OCI-LY3 (cell line): ENCODE measurements at regions not wholly inside any gene's neighbourhood (a gene's known extent, or its start where the extent isn't known, plus 50 kb on each side); places are given as distances from the start of the nearest gene placed in this dataset.

ENCODE experiments used
- EZH2phosphoT487 ChIP-seq: fragments of 200-600 bp; shearing (Covaris generic); IDR thresholded peaks from 2 replicates; pipeline ENCODE4 v1.6.1; 2018; ENCODE audit warnings: antibody characterized with exemption, mixed run types, low read depth
- TF ChIP-seq, protein P1 (sequence below): fragments of 200-600, 300-600 bp; sonication (generic); IDR thresholded peaks from 2 replicates; pipeline ENCODE4 v1.5.1; 2014; ENCODE audit warnings: antibody characterized with exemption, low read length, low read depth

- TF ChIP-seq, protein P1, sequence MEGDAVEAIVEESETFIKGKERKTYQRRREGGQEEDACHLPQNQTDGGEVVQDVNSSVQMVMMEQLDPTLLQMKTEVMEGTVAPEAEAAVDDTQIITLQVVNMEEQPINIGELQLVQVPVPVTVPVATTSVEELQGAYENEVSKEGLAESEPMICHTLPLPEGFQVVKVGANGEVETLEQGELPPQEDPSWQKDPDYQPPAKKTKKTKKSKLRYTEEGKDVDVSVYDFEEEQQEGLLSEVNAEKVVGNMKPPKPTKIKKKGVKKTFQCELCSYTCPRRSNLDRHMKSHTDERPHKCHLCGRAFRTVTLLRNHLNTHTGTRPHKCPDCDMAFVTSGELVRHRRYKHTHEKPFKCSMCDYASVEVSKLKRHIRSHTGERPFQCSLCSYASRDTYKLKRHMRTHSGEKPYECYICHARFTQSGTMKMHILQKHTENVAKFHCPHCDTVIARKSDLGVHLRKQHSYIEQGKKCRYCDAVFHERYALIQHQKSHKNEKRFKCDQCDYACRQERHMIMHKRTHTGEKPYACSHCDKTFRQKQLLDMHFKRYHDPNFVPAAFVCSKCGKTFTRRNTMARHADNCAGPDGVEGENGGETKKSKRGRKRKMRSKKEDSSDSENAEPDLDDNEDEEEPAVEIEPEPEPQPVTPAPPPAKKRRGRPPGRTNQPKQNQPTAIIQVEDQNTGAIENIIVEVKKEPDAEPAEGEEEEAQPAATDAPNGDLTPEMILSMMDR = no peak
- no peak for TF ChIP-seq EZH2phosphoT487
These were observed 214.1 kb upstream of the PARD3B start for GRCh38 chr2:204331180-204331579.
